Astrocyte (in vitro differentiated cells and primary cell): ENCODE measurements at regions not wholly inside any gene's neighbourhood (a gene's known extent, or its start where the extent isn't known, plus 50 kb on each side); places are given as distances from the start of the nearest gene placed in this dataset.
"Not testable (repeated sequence)": the region's sequence is repeated elsewhere in the genome, so short reads cannot be mapped to it uniquely, and the experiment has no call there.

Source experiments
- DNase-seq: peaks from one replicate; pipeline ENCODE4 v3.0.0-alpha.2; 2010; ENCODE audit warnings: low read depth
- FAIRE-seq: peaks from 2 replicates; lab custom pipeline; 2011; peaks lifted over from hg19 to GRCh38; lab: Jason Lieb, UNC
- H2AFZ ChIP-seq: 2 replicates; pipeline ENCODE4 v1.6.0; 2012; ENCODE audit warnings: low read depth, low read length, inconsistent platforms
- H3K27ac ChIP-seq: 2 replicates; pipeline ENCODE4 v1.5.1; 2011; ENCODE audit warnings: low read depth, low read length, inconsistent platforms
- H3K27me3 ChIP-seq: 2 replicates; pipeline ENCODE4 v1.6.0; 2011; ENCODE audit warnings: low read length, inconsistent platforms; ENCODE audit not compliant: insufficient read depth
- H3K36me3 ChIP-seq: 2 replicates; pipeline ENCODE4 v1.5.1; 2011; ENCODE audit warnings: low read length, inconsistent platforms; ENCODE audit not compliant: insufficient read depth
- H3K4me1 ChIP-seq: 2 replicates; pipeline ENCODE4 v1.5.1; 2011; ENCODE audit warnings: low read length, inconsistent platforms; ENCODE audit not compliant: insufficient read depth
- H3K4me2 ChIP-seq: 2 replicates; pipeline ENCODE4 v1.6.0; 2012; ENCODE audit warnings: low read length, inconsistent platforms
- H3K4me3 ChIP-seq: 2 replicates; pipeline ENCODE4 v1.5.1; 2011; ENCODE audit warnings: low read depth, mild to moderate bottlenecking, low read length, inconsistent platforms; ENCODE audit not compliant: insufficient read depth
- H3K79me2 ChIP-seq: 2 replicates; pipeline ENCODE4 v1.6.0; 2012; ENCODE audit warnings: mild to moderate bottlenecking, low read length, inconsistent platforms; ENCODE audit not compliant: insufficient read depth
- H3K9ac ChIP-seq: 2 replicates; pipeline ENCODE4 v1.6.0; 2012; ENCODE audit warnings: mild to moderate bottlenecking, low read length, inconsistent platforms
- H3K9me3 ChIP-seq: 2 replicates; pipeline ENCODE4 v1.5.1; 2012; ENCODE audit warnings: low read depth, mild to moderate bottlenecking, low read length, inconsistent platforms; ENCODE audit not compliant: insufficient read depth
- H4K20me1 ChIP-seq: 2 replicates; pipeline ENCODE4 v1.6.0; 2012; ENCODE audit warnings: low read length, inconsistent platforms; ENCODE audit not compliant: insufficient read depth
- H3K27ac Mint-ChIP-seq: one replicate; pipeline ENCODE4 v1.8.0; 2021; ENCODE audit warnings: mild to moderate bottlenecking, mixed read lengths; ENCODE audit not compliant: unreplicated experiment
- H3K27me3 Mint-ChIP-seq: one replicate; pipeline ENCODE4 v1.8.0; 2021; ENCODE audit warnings: low read depth, mixed read lengths; ENCODE audit not compliant: unreplicated experiment
- H3K36me3 Mint-ChIP-seq: one replicate; pipeline ENCODE4 v1.8.0; 2021; ENCODE audit warnings: low read depth, mixed read lengths; ENCODE audit not compliant: unreplicated experiment
- H3K4me1 Mint-ChIP-seq: one replicate; pipeline ENCODE4 v1.8.0; 2021; ENCODE audit warnings: low read depth, mixed read lengths; ENCODE audit not compliant: unreplicated experiment
- H3K4me3 Mint-ChIP-seq: one replicate; pipeline ENCODE4 v1.8.0; 2021; ENCODE audit warnings: mild to moderate bottlenecking, moderate library complexity, mixed read lengths; ENCODE audit not compliant: unreplicated experiment
- H3K9me3 Mint-ChIP-seq: one replicate; pipeline ENCODE4 v1.8.0; 2021; ENCODE audit warnings: mild to moderate bottlenecking, mixed read lengths; ENCODE audit not compliant: unreplicated experiment

DNA sequence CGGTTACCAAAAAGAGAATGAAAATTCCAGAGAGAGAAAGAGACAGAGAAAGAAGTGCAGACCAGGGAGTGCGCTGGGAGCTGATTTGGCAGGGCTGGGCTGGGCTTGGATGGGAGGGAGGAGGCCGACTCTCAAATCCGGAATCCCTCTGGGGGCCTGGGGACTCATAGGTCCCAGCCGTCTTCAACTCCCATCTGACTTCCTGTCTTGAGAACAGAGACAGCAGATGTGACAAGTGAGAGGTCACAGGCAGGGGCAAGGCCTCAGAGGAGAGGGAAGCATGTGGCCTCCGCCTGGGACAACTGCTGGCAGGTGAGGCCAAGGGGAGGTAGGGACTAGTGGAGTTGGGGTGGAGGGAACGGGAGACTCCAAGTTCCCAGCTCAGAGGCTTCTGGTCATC is 172.9 kb downstream of the GOSR1 start:
- FAIRE-seq, H3K9me3 Mint-ChIP-seq, H3K27ac Mint-ChIP-seq, H3K27me3 Mint-ChIP-seq, H3K4me1 Mint-ChIP-seq, H3K4me3 Mint-ChIP-seq, H3K4me2 ChIP-seq, H2AFZ ChIP-seq, H3K27me3 ChIP-seq, H3K36me3 ChIP-seq, DNase-seq, H3K4me1 ChIP-seq, H3K36me3 Mint-ChIP-seq, H3K9me3 ChIP-seq, H3K27ac ChIP-seq, H3K4me3 ChIP-seq, H3K79me2 ChIP-seq, H3K9ac ChIP-seq, H4K20me1 ChIP-seq: not testable (repeated sequence)

- not testable (repeated sequence) for H4K20me1 ChIP-seq, H3K36me3 ChIP-seq, H3K27ac ChIP-seq, H3K9me3 Mint-ChIP-seq, H3K4me1 Mint-ChIP-seq, H3K9ac ChIP-seq, H3K27ac Mint-ChIP-seq, H2AFZ ChIP-seq, H3K79me2 ChIP-seq, H3K9me3 ChIP-seq, H3K4me3 ChIP-seq, H3K27me3 ChIP-seq, H3K27me3 Mint-ChIP-seq, H3K4me2 ChIP-seq, H3K4me3 Mint-ChIP-seq, DNase-seq, H3K4me1 ChIP-seq, H3K36me3 Mint-ChIP-seq, FAIRE-seq
These were observed 170.9 kb downstream of the GOSR1 start for GRCh38 chr17:30648015-30648620.

GRCh38 chr17:30645875-30646274 is 168.7 kb downstream of the GOSR1 start:
- not testable (repeated sequence) for H3K4me2 ChIP-seq, H3K27me3 Mint-ChIP-seq, FAIRE-seq, H3K36me3 ChIP-seq, H3K4me1 ChIP-seq, H2AFZ ChIP-seq, H3K9me3 ChIP-seq, H3K4me3 ChIP-seq, H3K9me3 Mint-ChIP-seq, H3K36me3 Mint-ChIP-seq, H3K79me2 ChIP-seq, H3K27ac ChIP-seq, H3K4me1 Mint-ChIP-seq, H3K27ac Mint-ChIP-seq, DNase-seq, H3K9ac ChIP-seq, H3K27me3 ChIP-seq, H3K4me3 Mint-ChIP-seq, H4K20me1 ChIP-seq

DNA sequence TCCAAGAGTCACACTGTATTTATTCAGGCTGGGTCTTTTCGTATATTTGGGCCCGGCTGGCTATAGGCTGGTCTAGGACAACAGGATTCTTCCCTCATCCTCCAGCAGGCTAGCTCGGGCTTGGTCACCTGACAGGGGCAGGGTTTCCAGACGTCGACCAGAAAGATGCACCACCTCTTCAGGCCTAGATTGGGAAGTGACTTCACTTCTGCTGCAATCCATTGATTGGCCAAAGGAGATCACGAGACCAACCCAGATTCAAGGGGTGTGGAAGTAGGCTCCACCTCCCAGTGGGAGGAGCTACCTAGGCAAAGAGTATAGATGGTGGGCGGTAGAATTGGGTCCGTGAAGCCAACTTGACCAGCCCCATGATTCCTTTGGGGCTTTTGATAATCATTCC is 167.5 kb downstream of the GOSR1 start:
- H4K20me1 ChIP-seq, H3K9me3 Mint-ChIP-seq, H3K4me1 ChIP-seq, H3K4me3 ChIP-seq, H3K4me1 Mint-ChIP-seq, H3K27me3 ChIP-seq, FAIRE-seq, H3K27ac Mint-ChIP-seq, H3K4me3 Mint-ChIP-seq, H3K9ac ChIP-seq, H3K36me3 ChIP-seq, H3K79me2 ChIP-seq, H2AFZ ChIP-seq, H3K9me3 ChIP-seq, H3K27ac ChIP-seq, H3K4me2 ChIP-seq, DNase-seq, H3K36me3 Mint-ChIP-seq, H3K27me3 Mint-ChIP-seq: not testable (repeated sequence)

DNA sequence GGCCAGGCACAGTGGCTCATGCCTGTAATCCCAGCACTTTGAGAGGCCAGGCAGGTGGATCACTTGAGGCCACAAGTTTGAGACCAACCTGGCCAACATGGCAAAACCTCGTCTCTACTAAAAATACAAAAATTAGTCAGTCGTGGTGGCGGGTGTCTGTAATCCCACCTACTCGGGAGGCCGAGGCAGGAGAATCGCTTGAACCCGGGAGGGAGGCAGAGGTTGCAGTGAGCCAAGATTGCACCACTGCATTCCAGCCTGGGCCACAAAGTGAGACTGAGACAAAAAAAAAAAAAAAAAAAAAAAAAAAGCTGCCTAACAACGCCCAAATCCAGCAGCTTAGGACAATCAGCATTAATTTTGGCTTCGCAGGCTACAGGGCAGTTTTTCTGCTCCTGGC is 167.1 kb downstream of the GOSR1 start:
- not testable (repeated sequence) for H3K4me3 ChIP-seq, H3K4me1 ChIP-seq, H4K20me1 ChIP-seq, DNase-seq, H3K9ac ChIP-seq, H3K4me2 ChIP-seq, H3K36me3 ChIP-seq, H3K79me2 ChIP-seq, H3K27ac ChIP-seq, H3K4me1 Mint-ChIP-seq, H3K4me3 Mint-ChIP-seq, H3K9me3 ChIP-seq, H2AFZ ChIP-seq, H3K9me3 Mint-ChIP-seq, FAIRE-seq, H3K36me3 Mint-ChIP-seq, H3K27me3 ChIP-seq, H3K27me3 Mint-ChIP-seq, H3K27ac Mint-ChIP-seq

GRCh38 chr17:30641428-30641827 is 164.2 kb downstream of the GOSR1 start:
- H4K20me1 ChIP-seq, H3K9me3 Mint-ChIP-seq, H3K27ac Mint-ChIP-seq, H2AFZ ChIP-seq, H3K27me3 Mint-ChIP-seq, H3K4me1 ChIP-seq, H3K36me3 Mint-ChIP-seq, H3K4me1 Mint-ChIP-seq, DNase-seq, H3K9me3 ChIP-seq, H3K9ac ChIP-seq, FAIRE-seq, H3K4me3 Mint-ChIP-seq, H3K4me3 ChIP-seq, H3K27me3 ChIP-seq, H3K27ac ChIP-seq, H3K79me2 ChIP-seq, H3K4me2 ChIP-seq, H3K36me3 ChIP-seq: not testable (repeated sequence)
